PFSK-1 (cell line): ENCODE measurements at regions not wholly inside any gene's neighbourhood (a gene's known extent, or its start where the extent isn't known, plus 50 kb on each side); places are given as distances from the start of the nearest gene placed in this dataset.

Source experiments
- FOXP2 ChIP-seq: optimal IDR thresholded peaks from 2 replicates; pipeline ENCODE3; 2011; ENCODE audit warnings: borderline replicate concordance, control low read depth, inconsistent platforms; ENCODE audit not compliant: insufficient read depth; ENCODE audit errors: extremely low read length, extremely low read depth
- POLR2AphosphoS5 ChIP-seq: IDR thresholded peaks from 2 replicates; pipeline ENCODE4 v1.6.1; 2012; ENCODE audit warnings: low read depth, mild to moderate bottlenecking, control low read depth, low read length, moderate library complexity
- REST ChIP-seq, 2 experiments: IDR thresholded peaks; 2 replicates each; pipeline versions ENCODE4 v1.6.1 to v1.8.0; 2011 to 2012; ENCODE audit warnings: low read depth in 2 of 2, low read length in 2 of 2, control low read depth in 1 of 2, inconsistent platforms in 1 of 2, mild to moderate bottlenecking in 1 of 2, moderate library complexity in 1 of 2; ENCODE audit not compliant: insufficient read depth in 1 of 2
- SIN3A ChIP-seq: IDR thresholded peaks from 2 replicates; pipeline ENCODE4 v1.6.1; 2012; ENCODE audit warnings: mild to moderate bottlenecking, low read length, moderate library complexity, borderline replicate concordance; ENCODE audit not compliant: insufficient read depth
- TAF1 ChIP-seq: IDR thresholded peaks from 2 replicates; pipeline ENCODE4 v1.6.1; 2012; ENCODE audit warnings: low read length, control low read depth, borderline replicate concordance; ENCODE audit not compliant: insufficient read depth

DNA sequence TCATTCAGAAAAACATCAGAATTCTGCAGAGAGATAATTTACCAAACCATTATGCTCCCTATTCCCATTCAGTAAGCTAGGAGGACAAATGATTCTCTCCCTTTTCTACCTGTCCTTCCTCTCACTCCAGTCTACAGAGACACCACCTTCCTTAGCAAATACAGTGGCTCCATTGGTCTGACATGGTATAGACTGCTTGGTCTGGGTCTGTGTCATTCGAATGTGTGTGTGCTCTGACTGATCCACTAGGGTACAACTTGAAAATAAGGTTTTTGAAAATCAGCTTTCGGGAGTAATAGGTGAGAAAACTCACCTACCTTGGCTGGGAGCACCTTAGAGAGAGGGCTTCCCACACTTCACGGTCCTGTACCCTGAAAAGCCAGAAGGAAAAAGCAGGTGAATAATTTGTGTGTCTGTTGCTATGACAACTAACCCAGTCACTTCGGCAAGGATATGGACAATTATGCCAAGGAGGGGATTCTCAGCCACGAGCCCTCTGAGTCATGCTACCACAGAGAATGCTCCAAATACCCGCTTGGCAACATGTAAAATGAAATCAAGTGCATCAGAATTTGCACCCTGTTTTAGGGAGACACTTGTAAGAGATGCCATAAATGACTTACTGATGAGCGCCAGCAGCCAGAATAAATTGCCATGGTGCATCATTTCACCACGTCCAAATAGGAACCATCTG, 114.5 kb upstream of the PRKCQ start:
- TF ChIP-seq REST (IDR thresholded peaks at IDR 0.05; ENCODE audit: insufficient read depth in 1 of 2, low read depth in 2 of 2, low read length in 2 of 2) (no peak), TAF1 (no peak), POLR2AphosphoS5 (no peak), FOXP2 (no peak), SIN3A (no peak)

- TF ChIP-seq POLR2AphosphoS5 (no peak), SIN3A (no peak), FOXP2 (no peak), TAF1 (no peak), REST (IDR thresholded peaks at IDR 0.05; ENCODE audit: insufficient read depth in 1 of 2, low read depth in 2 of 2, low read length in 2 of 2) (no peak)
These were observed 112.8 kb upstream of the PRKCQ start for GRCh38 chr10:6692856-6693255.

DNA sequence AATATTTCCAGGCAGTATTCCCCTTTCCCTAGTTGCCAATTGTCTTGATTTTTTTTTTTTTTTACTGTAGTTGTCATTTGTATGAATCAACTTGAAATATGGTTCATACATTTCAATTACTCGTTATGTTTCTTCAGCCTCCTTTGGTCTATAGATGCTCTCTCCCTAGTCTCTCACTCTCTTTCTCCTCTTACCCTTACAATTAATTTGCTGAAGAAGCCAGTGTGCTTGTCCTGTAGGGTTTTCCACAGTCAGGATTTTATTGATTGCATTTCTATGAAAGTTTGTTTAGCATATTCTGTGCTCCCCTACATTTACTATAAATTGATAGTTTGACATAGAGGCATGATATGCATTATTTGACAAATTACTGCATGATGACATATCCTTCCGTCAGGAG, 112.0 kb upstream of the PRKCQ start:
- TF ChIP-seq FOXP2 = no peak
- no peak for TF ChIP-seq TAF1
- no peak for TF ChIP-seq REST (IDR thresholded peaks at IDR 0.05; ENCODE audit: insufficient read depth in 1 of 2, low read depth in 2 of 2, low read length in 2 of 2)

DNA sequence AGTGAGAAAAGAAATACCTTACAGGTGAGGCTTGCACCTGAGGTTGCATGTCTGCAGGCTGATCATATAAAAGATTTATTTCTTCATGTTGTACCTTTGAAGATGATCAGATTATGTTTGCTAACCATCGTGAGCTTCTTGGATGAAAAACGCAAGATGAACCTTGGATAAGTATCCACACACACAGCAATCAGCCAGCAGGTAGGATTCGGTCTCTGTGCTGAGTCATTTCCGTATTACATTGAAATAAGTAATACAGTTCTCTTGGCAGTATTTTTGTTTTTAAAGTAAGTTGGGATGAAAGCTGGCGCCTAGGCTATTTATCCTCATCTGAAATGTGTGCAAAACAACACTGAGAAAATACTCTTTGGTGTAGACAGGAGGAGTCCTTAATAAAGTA, 109.0 kb upstream of the PRKCQ start:
- TF ChIP-seq FOXP2 = no peak
- TF ChIP-seq REST (IDR thresholded peaks at IDR 0.05; ENCODE audit: insufficient read depth in 1 of 2, low read depth in 2 of 2, low read length in 2 of 2) = no peak
- TF ChIP-seq POLR2AphosphoS5 = no peak
- TF ChIP-seq TAF1 = no peak
- TF ChIP-seq SIN3A = no peak

DNA sequence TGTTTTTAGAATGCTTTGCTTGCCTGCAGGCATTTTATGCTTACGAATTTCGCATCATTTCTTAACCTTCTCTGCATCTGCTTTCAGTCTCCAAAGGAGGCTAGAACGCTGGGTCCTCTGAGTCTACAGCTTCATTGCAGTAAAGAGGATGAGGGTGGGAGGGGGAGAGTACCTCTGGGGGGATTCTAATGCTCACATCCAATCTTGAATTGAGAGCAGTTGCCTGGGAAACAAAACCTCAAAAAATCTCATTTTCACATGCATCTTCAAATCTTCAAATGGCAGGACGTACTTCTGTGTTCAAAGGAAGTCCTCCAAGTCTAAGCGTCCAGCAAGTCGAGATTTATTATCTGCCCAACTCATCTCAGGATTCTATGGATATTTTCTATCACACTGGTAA, 100.7 kb upstream of the PRKCQ start:
- TF ChIP-seq FOXP2 = no peak
- no peak for TF ChIP-seq REST (IDR thresholded peaks at IDR 0.05; ENCODE audit: insufficient read depth in 1 of 2, low read depth in 2 of 2, low read length in 2 of 2)
- no peak for TF ChIP-seq TAF1
- no peak for TF ChIP-seq SIN3A
- no peak for TF ChIP-seq POLR2AphosphoS5
